ENCODE measurements at regions not wholly inside any gene's neighbourhood (a gene's known extent, or its start where the extent isn't known, plus 50 kb on each side); places are given as distances from the start of the nearest gene placed in this dataset.

DNA sequence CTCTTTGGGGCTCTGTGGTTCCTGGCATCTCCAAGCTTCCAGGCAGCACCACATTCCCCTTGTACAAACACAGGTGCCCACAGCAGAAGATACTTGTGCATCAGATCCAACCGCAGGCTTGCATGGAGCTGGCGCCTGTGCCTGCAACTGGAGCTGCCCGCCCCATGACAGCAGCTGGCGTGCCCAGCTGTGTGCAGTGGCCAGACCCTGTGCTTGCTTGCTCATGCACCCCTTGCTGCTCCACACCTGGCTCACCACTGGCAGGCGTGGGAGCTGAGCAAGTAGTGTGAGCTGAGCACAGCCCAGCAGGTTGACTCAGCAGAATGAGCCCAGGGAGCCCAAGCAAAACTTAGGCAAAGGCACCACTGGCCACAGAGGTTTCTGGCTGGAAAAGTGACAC lies 84.4 kb upstream of the STARD4 start:
- no peaks in the 10 kb centered on the region for H3K27me3 ChIP-seq (ENCODE audit: low read depth)
- ATAC-seq = no peak
- TF ChIP-seq, protein P1, sequence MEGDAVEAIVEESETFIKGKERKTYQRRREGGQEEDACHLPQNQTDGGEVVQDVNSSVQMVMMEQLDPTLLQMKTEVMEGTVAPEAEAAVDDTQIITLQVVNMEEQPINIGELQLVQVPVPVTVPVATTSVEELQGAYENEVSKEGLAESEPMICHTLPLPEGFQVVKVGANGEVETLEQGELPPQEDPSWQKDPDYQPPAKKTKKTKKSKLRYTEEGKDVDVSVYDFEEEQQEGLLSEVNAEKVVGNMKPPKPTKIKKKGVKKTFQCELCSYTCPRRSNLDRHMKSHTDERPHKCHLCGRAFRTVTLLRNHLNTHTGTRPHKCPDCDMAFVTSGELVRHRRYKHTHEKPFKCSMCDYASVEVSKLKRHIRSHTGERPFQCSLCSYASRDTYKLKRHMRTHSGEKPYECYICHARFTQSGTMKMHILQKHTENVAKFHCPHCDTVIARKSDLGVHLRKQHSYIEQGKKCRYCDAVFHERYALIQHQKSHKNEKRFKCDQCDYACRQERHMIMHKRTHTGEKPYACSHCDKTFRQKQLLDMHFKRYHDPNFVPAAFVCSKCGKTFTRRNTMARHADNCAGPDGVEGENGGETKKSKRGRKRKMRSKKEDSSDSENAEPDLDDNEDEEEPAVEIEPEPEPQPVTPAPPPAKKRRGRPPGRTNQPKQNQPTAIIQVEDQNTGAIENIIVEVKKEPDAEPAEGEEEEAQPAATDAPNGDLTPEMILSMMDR (IDR thresholded peaks at IDR 0.05) = no peak
- DNase-seq = no peak
- no peak overlapping the region for H3K4me3 ChIP-seq
- no peaks in the 10 kb centered on the region for H3K4me1 ChIP-seq
- no peak overlapping the region for H3K27ac ChIP-seq
- no peaks in the 10 kb centered on the region for H3K9me3 ChIP-seq
- intact Hi-C loops (cut with DNase I) = no loop called here
- H3K36me3 ChIP-seq = no peaks in the 10 kb centered on the region

DNA sequence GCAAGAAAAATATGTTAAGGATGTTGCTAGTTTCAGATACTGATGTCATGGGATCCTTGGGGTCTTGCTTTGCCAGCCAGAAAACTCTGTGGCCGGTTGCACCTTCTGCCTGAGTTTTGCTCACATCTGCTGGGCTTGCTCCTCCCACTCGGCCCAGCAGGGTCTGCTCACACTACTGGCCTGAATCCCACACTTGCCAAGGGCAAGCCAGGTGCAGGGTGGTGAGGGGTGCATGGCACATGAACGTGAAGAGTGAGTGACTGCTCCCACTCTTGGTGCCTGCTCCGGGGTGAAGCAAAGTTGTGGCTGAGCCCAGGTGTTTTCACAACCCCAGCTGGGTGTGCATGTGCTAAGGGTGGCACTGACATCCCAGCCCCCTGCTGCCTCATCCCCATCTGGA lies 83.1 kb upstream of the STARD4 start:
- no peak overlapping the region for H3K27ac ChIP-seq
- no peak overlapping the region for H3K4me3 ChIP-seq
- no peaks in the 10 kb centered on the region for H3K36me3 ChIP-seq
- intact Hi-C loops (cut with DNase I) = no loop called here
- DNase-seq (no peak), ATAC-seq (peak in 1 of 2 donors; percentile 43)
- no peaks in the 10 kb centered on the region for H3K9me3 ChIP-seq
- no peaks in the 10 kb centered on the region for H3K4me1 ChIP-seq
- TF ChIP-seq, protein P1 (IDR thresholded peaks at IDR 0.05) = no peak
- H3K27me3 ChIP-seq (ENCODE audit: low read depth) = no peaks in the 10 kb centered on the region

DNA sequence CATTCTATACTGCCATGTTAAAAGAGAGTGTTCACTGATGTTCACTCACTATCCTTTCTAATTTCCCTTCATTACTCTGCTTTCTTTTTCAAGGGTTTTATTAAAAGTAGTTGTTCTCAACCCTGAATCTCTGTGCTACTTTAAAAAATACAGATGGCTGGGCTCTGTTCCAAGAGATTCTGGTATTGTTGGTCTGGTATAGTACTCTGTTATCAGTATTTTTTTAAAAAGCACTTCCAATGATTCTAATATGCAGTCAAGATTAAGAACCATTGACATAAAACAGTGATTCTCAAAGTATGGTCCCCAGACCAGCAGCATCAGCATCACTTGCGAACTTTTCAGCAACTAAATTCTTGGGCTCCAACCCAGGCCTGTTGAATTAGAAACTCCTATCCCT lies 77.0 kb upstream of the STARD4 start:
- H3K4me1 ChIP-seq = no peaks in the 10 kb centered on the region
- H3K36me3 ChIP-seq = no peaks in the 10 kb centered on the region
- H3K9me3 ChIP-seq = no peaks in the 10 kb centered on the region
- intact Hi-C loops (cut with DNase I) = no loop called here
- no peak overlapping the region for H3K27ac ChIP-seq
- DNase-seq = no peak
- ATAC-seq = no peak
- H3K27me3 ChIP-seq (ENCODE audit: low read depth) = no peaks in the 10 kb centered on the region
- no peak overlapping the region for H3K4me3 ChIP-seq
- TF ChIP-seq, protein P1 (IDR thresholded peaks at IDR 0.05) = no peak

DNA sequence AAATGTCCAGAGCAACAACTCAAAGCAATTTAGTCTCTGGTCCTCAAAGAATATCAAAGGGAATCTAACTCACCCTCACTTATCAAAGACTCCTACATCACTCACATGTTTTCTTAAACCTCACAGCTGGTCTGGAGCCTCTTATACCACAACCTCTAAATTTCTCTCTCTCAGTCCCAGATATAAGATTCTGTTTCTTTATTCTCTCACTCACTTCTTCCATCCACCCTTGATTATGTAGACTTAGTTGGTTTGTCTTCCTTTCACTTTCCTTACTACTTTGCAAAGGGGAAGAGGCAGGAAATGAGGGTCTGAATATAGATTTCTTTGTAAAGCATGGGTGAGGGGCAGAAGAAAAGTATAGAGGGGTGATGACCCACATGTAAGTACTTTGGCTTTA lies 75.4 kb upstream of the STARD4 start:
- Histone ChIP-seq H3K36me3 (no peaks in the 10 kb centered on the region), H3K4me3 (no peak overlapping the region), H3K9me3 (no peaks in the 10 kb centered on the region), H3K27me3 (ENCODE audit: low read depth) (no peaks in the 10 kb centered on the region), H3K27ac (no peak overlapping the region), H3K4me1 (peaks cover 3% of the 10 kb centered on the region)
- DNase-seq (no peak), ATAC-seq (no peak)
- intact Hi-C loops (cut with DNase I) = no loop called here
- TF ChIP-seq, protein P1 (IDR thresholded peaks at IDR 0.05) = no peak

DNA sequence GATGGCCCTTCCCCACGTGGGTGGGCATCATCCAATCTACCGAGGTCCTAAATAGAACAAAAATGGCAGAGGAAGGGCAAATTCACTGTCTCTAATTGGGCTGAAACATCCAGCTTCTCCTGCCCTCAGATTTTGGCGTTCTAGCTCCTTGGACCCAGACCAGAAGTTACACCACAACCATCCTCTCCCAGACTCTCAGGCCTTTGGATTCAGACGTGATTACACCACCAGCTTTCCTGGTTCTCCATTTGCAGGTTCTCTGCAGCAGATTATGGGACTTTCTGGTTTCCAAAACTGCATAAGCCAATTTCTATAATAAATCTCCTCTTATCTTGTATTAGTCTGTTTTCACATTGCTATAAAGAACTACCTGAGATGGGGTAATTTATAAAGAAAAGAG lies 73.6 kb upstream of the STARD4 start:
- TF ChIP-seq, protein P1 (IDR thresholded peaks at IDR 0.05) = no peak
- ATAC-seq (no peak), DNase-seq (no peak)
- Histone ChIP-seq H3K4me1 (peaks cover 5% of the 10 kb centered on the region), H3K27ac (no peak overlapping the region), H3K9me3 (no peaks in the 10 kb centered on the region), H3K4me3 (no peak overlapping the region), H3K27me3 (ENCODE audit: low read depth) (no peaks in the 10 kb centered on the region), H3K36me3 (no peaks in the 10 kb centered on the region)
- intact Hi-C loops (cut with DNase I) = no loop called here

DNA sequence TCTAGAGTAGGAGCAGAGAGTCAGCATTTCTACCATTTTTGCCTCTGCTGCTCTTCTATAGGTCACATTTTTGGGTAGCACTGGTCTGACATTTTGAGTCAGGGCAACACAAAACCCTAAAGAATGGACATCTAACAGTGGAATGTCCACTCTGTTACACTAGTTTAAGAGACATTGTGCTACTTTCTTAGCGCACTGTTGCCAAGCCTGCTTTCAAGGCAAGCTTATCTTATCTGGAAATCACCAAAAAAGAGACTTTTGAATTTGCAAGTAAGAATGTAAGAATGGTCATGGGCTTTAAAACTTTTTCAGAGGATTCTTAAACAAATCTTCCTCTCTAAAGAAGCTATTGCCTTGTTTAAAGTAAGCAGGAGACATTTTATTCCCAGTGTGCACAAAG lies 73.0 kb upstream of the STARD4 start:
- Histone ChIP-seq H3K27ac (no peak overlapping the region), H3K9me3 (no peaks in the 10 kb centered on the region), H3K4me1 (peaks cover 5% of the 10 kb centered on the region), H3K36me3 (no peaks in the 10 kb centered on the region), H3K27me3 (ENCODE audit: low read depth) (no peaks in the 10 kb centered on the region), H3K4me3 (no peak overlapping the region)
- ATAC-seq (no peak), DNase-seq (no peak)
- TF ChIP-seq, protein P1 (IDR thresholded peaks at IDR 0.05) = no peak
- intact Hi-C loops (cut with DNase I) = no loop called here

All from lower lobe of right lung (tissue), 2 donors.